GM18498 (cell line): ENCODE measurements at regions not wholly inside any gene's neighbourhood (a gene's known extent, or its start where the extent isn't known, plus 50 kb on each side); places are given as distances from the start of the nearest gene placed in this dataset.

Experiments used
- ATAC-seq: cut with Tn5 transposase; IDR thresholded peaks from one replicate; pipeline ENCODE4 v1.9.1; 2021; ENCODE audit warnings: mild to moderate bottlenecking, moderate library complexity; ENCODE audit not compliant: unreplicated experiment

- no peak for ATAC-seq
Measured at GRCh38 chr15:36370731-36371112, 208.7 kb upstream of the CDIN1 start.

GRCh38 chr15:36371509-36371908 is 207.9 kb upstream of the CDIN1 start:
- ATAC-seq = no peak

GRCh38 chr15:36372968-36373367 is 206.5 kb upstream of the CDIN1 start:
- ATAC-seq = no peak

- ATAC-seq = no peak
Measured at GRCh38 chr15:36373550-36373949, 205.9 kb upstream of the CDIN1 start.

GRCh38 chr15:36389107-36389506 is 190.3 kb upstream of the CDIN1 start:
- ATAC-seq = no peak

- ATAC-seq = no peak
Measured at GRCh38 chr15:36390491-36390890, 188.9 kb upstream of the CDIN1 start.

- no peak for ATAC-seq
Measured at GRCh38 chr15:36392676-36393266, 186.7 kb upstream of the CDIN1 start.

- ATAC-seq = no peak
Measured at GRCh38 chr15:36398212-36398611, 181.2 kb upstream of the CDIN1 start.

- no peak for ATAC-seq
Measured at GRCh38 chr15:36399276-36399675, 180.2 kb upstream of the CDIN1 start.

GRCh38 chr15:36400936-36401585 is 178.4 kb upstream of the CDIN1 start:
- ATAC-seq = no peak

- ATAC-seq = no peak
Measured at GRCh38 chr15:36401586-36401966, 177.8 kb upstream of the CDIN1 start.

- no peak for ATAC-seq
Measured at GRCh38 chr15:36403351-36403750, 176.1 kb upstream of the CDIN1 start.

GRCh38 chr15:36406366-36406765 is 173.1 kb upstream of the CDIN1 start:
- no peak for ATAC-seq

GRCh38 chr15:36406911-36407310 is 172.5 kb upstream of the CDIN1 start:
- no peak for ATAC-seq

- no peak for ATAC-seq
Measured at GRCh38 chr15:36407647-36408046, 171.8 kb upstream of the CDIN1 start.

GRCh38 chr15:36409819-36410218 is 169.6 kb upstream of the CDIN1 start:
- ATAC-seq = no peak

- no peak for ATAC-seq
Measured at GRCh38 chr15:36414670-36415069, 164.8 kb upstream of the CDIN1 start.

- ATAC-seq = no peak
Measured at GRCh38 chr15:36415643-36416042, 163.8 kb upstream of the CDIN1 start.

GRCh38 chr15:36422631-36423030 is 156.8 kb upstream of the CDIN1 start:
- ATAC-seq = no peak

GRCh38 chr15:36426691-36427090 is 152.7 kb upstream of the CDIN1 start:
- ATAC-seq = no peak

GRCh38 chr15:36428102-36428845 is 151.2 kb upstream of the CDIN1 start:
- no peak for ATAC-seq

- no peak for ATAC-seq
Measured at GRCh38 chr15:36429707-36430106, 149.7 kb upstream of the CDIN1 start.
